ENCODE measurements at regions not wholly inside any gene's neighbourhood (a gene's known extent, or its start where the extent isn't known, plus 50 kb on each side); places are given as distances from the start of the nearest gene placed in this dataset.
A peak's percentile ranks its signal among the peaks of the same experiment; 100 is the strongest.

- Histone ChIP-seq H3K79me2 (ENCODE audit: insufficient read depth) (no peaks in the 10 kb centered on the region), H2AFZ (no peak overlapping the region), H3F3A (ENCODE audit: insufficient read depth) (no peaks in the 10 kb centered on the region), H4K20me1 (ENCODE audit: insufficient read depth) (no peaks in the 10 kb centered on the region), H3K9ac (no peak overlapping the region), H3K4me1 (ENCODE audit: insufficient read depth) (no peaks in the 10 kb centered on the region), H3K9me2 (ENCODE audit: insufficient read depth) (no peaks in the 10 kb centered on the region), H3K4me2 (ENCODE audit: unreplicated experiment) (no peak overlapping the region), H3K4me3 (no peak overlapping the region), H3K27me3 (replicated peaks; ENCODE audit: insufficient read depth) (no peaks in the 10 kb centered on the region), H3K9me3 (ENCODE audit: low read depth) (no peaks in the 10 kb centered on the region), H3K36me3 (ENCODE audit: low read depth) (no peaks in the 10 kb centered on the region), H3K27ac (no peak overlapping the region)
- TF ChIP-seq EZH2 (IDR thresholded peaks at IDR 0.05; ENCODE audit: insufficient read depth, poor library complexity, severe bottlenecking) (no peak), EZH2phosphoT487 (IDR thresholded peaks at IDR 0.05; ENCODE audit: insufficient read depth, low read depth) (no peak)
- DNase-seq = peak; percentile 69
- WGBS, 2 experiments (ENCODE audit: low coverage in 1 of 2, low lambda C conversion rate in 2 of 2, missing lambda C conversion rate in 2 of 2) = 38 to 44% methylated on average over 7 of the region's 7 CpGs
- in situ Hi-C loops (cut with MboI) = no loop called here
Measured at GRCh38 chr15:31799715-31800321, 230.5 kb upstream of the CHRNA7 start.

- Histone ChIP-seq H3K27me3 (replicated peaks; ENCODE audit: insufficient read depth) (no peaks in the 10 kb centered on the region), H3K79me2 (ENCODE audit: insufficient read depth) (no peaks in the 10 kb centered on the region), H3K27ac (no peak overlapping the region), H3K36me3 (ENCODE audit: low read depth) (no peaks in the 10 kb centered on the region), H3K4me3 (no peak overlapping the region), H3K9me3 (ENCODE audit: low read depth) (no peaks in the 10 kb centered on the region), H3K9me2 (ENCODE audit: insufficient read depth) (no peaks in the 10 kb centered on the region), H3K4me1 (ENCODE audit: insufficient read depth) (no peaks in the 10 kb centered on the region), H2AFZ (no peak overlapping the region), H3K9ac (no peak overlapping the region), H3F3A (ENCODE audit: insufficient read depth) (no peaks in the 10 kb centered on the region), H3K4me2 (ENCODE audit: unreplicated experiment) (no peak overlapping the region), H4K20me1 (ENCODE audit: insufficient read depth) (no peaks in the 10 kb centered on the region)
- in situ Hi-C loops (cut with MboI) = no loop called here
- peak; percentile 58 for DNase-seq
- WGBS, 2 experiments (ENCODE audit: low coverage in 1 of 2, low lambda C conversion rate in 2 of 2, missing lambda C conversion rate in 2 of 2) = 37 to 38% methylated on average over 5 of the region's 5 CpGs
- no peak for TF ChIP-seq EZH2 (IDR thresholded peaks at IDR 0.05; ENCODE audit: insufficient read depth, poor library complexity, severe bottlenecking)
- no peak for TF ChIP-seq EZH2phosphoT487 (IDR thresholded peaks at IDR 0.05; ENCODE audit: insufficient read depth, low read depth)
Measured at GRCh38 chr15:31801152-31801551, 229.2 kb upstream of the CHRNA7 start.

GRCh38 chr15:31802761-31803160, 227.6 kb upstream of the CHRNA7 start:
- Histone ChIP-seq H4K20me1 (ENCODE audit: insufficient read depth) (no peaks in the 10 kb centered on the region), H3K4me3 (no peak overlapping the region), H2AFZ (no peak overlapping the region), H3K4me1 (ENCODE audit: insufficient read depth) (no peaks in the 10 kb centered on the region), H3K79me2 (ENCODE audit: insufficient read depth) (no peaks in the 10 kb centered on the region), H3K9ac (no peak overlapping the region), H3K27ac (no peak overlapping the region), H3K9me2 (ENCODE audit: insufficient read depth) (no peaks in the 10 kb centered on the region), H3K4me2 (ENCODE audit: unreplicated experiment) (no peak overlapping the region), H3K27me3 (replicated peaks; ENCODE audit: insufficient read depth) (no peaks in the 10 kb centered on the region), H3K36me3 (ENCODE audit: low read depth) (no peaks in the 10 kb centered on the region), H3F3A (ENCODE audit: insufficient read depth) (no peaks in the 10 kb centered on the region), H3K9me3 (ENCODE audit: low read depth) (no peaks in the 10 kb centered on the region)
- TF ChIP-seq EZH2phosphoT487 (IDR thresholded peaks at IDR 0.05; ENCODE audit: insufficient read depth, low read depth) (no peak), EZH2 (IDR thresholded peaks at IDR 0.05; ENCODE audit: insufficient read depth, poor library complexity, severe bottlenecking) (no peak)
- WGBS, 2 experiments (ENCODE audit: low coverage in 1 of 2, low lambda C conversion rate in 2 of 2, missing lambda C conversion rate in 2 of 2) = 42 to 45% methylated on average over 3 of the region's 3 CpGs
- in situ Hi-C loops (cut with MboI) = no loop called here
- DNase-seq = peak; percentile 9

GRCh38 chr15:31803388-31803884, 226.9 kb upstream of the CHRNA7 start:
- Histone ChIP-seq H4K20me1 (ENCODE audit: insufficient read depth) (no peaks in the 10 kb centered on the region), H3K4me1 (ENCODE audit: insufficient read depth) (no peaks in the 10 kb centered on the region), H3K27me3 (replicated peaks; ENCODE audit: insufficient read depth) (no peaks in the 10 kb centered on the region), H3K9ac (no peak overlapping the region), H3K9me2 (ENCODE audit: insufficient read depth) (no peaks in the 10 kb centered on the region), H3K4me2 (ENCODE audit: unreplicated experiment) (no peak overlapping the region), H3K36me3 (ENCODE audit: low read depth) (no peaks in the 10 kb centered on the region), H3K27ac (no peak overlapping the region), H3F3A (ENCODE audit: insufficient read depth) (no peaks in the 10 kb centered on the region), H3K79me2 (ENCODE audit: insufficient read depth) (no peaks in the 10 kb centered on the region), H2AFZ (no peak overlapping the region), H3K9me3 (ENCODE audit: low read depth) (no peaks in the 10 kb centered on the region), H3K4me3 (no peak overlapping the region)
- TF ChIP-seq EZH2phosphoT487 (IDR thresholded peaks at IDR 0.05; ENCODE audit: insufficient read depth, low read depth) (no peak), EZH2 (IDR thresholded peaks at IDR 0.05; ENCODE audit: insufficient read depth, poor library complexity, severe bottlenecking) (no peak)
- 26 to 35% methylated on average over 3 of the region's 3 CpGs for WGBS, 2 experiments (ENCODE audit: low coverage in 1 of 2, low lambda C conversion rate in 2 of 2, missing lambda C conversion rate in 2 of 2)
- in situ Hi-C loops (cut with MboI) = no loop called here
- DNase-seq = peak; percentile 45

Data from GM23248 (cell line).